ENCODE measurements at regions not wholly inside any gene's neighbourhood (a gene's known extent, or its start where the extent isn't known, plus 50 kb on each side); places are given as distances from the start of the nearest gene placed in this dataset.
"Not testable (repeated sequence)": the region's sequence is repeated elsewhere in the genome, so short reads cannot be mapped to it uniquely, and the experiment has no call there.

- DNase-seq: no peak
These were observed 301.0 kb downstream of the RWDD3 start for GRCh38 chr1:95534985-95535384.

GRCh38 chr1:95535614-95536013, 301.6 kb downstream of the RWDD3 start:
- no peak for DNase-seq

GRCh38 chr1:95536501-95536900, 302.5 kb downstream of the RWDD3 start:
- no peak for DNase-seq

GRCh38 chr1:95537176-95537575, 303.2 kb downstream of the RWDD3 start:
- no peak for DNase-seq

- DNase-seq: not testable (repeated sequence)
These were observed 304.2 kb downstream of the RWDD3 start for GRCh38 chr1:95538242-95538641.

- no peak for DNase-seq
These were observed 308.9 kb downstream of the RWDD3 start for GRCh38 chr1:95542936-95543335.

GRCh38 chr1:95547005-95547404, 313.0 kb downstream of the RWDD3 start:
- DNase-seq: no peak

GRCh38 chr1:95548211-95548610, 314.2 kb downstream of the RWDD3 start:
- DNase-seq: no peak

- no peak for DNase-seq
These were observed 317.2 kb downstream of the RWDD3 start for GRCh38 chr1:95551201-95551600.

- no peak for DNase-seq
These were observed 319.6 kb downstream of the RWDD3 start for GRCh38 chr1:95553595-95553994.

GRCh38 chr1:95554408-95554807, 320.4 kb downstream of the RWDD3 start:
- no peak for DNase-seq

- no peak for DNase-seq
These were observed 324.8 kb downstream of the RWDD3 start for GRCh38 chr1:95558791-95559190.

- DNase-seq: no peak
These were observed 327.3 kb downstream of the RWDD3 start for GRCh38 chr1:95561346-95561745.

GRCh38 chr1:95562230-95562629, 328.2 kb downstream of the RWDD3 start:
- DNase-seq: no peak

- DNase-seq: no peak
These were observed 338.0 kb downstream of the RWDD3 start for GRCh38 chr1:95572002-95572401.

- DNase-seq: no peak
These were observed 339.0 kb downstream of the RWDD3 start for GRCh38 chr1:95572962-95573361.

- DNase-seq: no peak
These were observed 341.3 kb downstream of the RWDD3 start for GRCh38 chr1:95575291-95575690.

- DNase-seq: no peak
These were observed 344.5 kb downstream of the RWDD3 start for GRCh38 chr1:95578462-95578861.

- no peak for DNase-seq
These were observed 348.2 kb downstream of the RWDD3 start for GRCh38 chr1:95582191-95582590.

GRCh38 chr1:95582746-95583145, 348.7 kb downstream of the RWDD3 start:
- DNase-seq: no peak

- DNase-seq: no peak
These were observed 349.7 kb downstream of the RWDD3 start for GRCh38 chr1:95583661-95584210.

- DNase-seq: no peak
These were observed 350.3 kb downstream of the RWDD3 start for GRCh38 chr1:95584315-95584714.

GRCh38 chr1:95604771-95605170, 370.8 kb downstream of the RWDD3 start:
- DNase-seq: no peak

GRCh38 chr1:95614197-95614596, 380.2 kb downstream of the RWDD3 start:
- no peak for DNase-seq

- no peak for DNase-seq
These were observed 381.4 kb downstream of the RWDD3 start for GRCh38 chr1:95615421-95615820.

- DNase-seq: no peak
These were observed 386.1 kb downstream of the RWDD3 start for GRCh38 chr1:95620076-95620475.

All from hematopoietic multipotent progenitor cell treated with erythropoietin and hydrocortisone succinate and interleukin-3 and kit ligand, for 8 days (in vitro differentiated cells).